Hepatocyte (in vitro differentiated cells): ENCODE measurements at regions not wholly inside any gene's neighbourhood (a gene's known extent, or its start where the extent isn't known, plus 50 kb on each side); places are given as distances from the start of the nearest gene placed in this dataset.

ENCODE experiments used
- CTCF ChIP-seq: fragments of 200-600 bp; sonication (generic); IDR thresholded peaks from 2 replicates; pipeline ENCODE4 v1.5.1; 2016; ENCODE audit warnings: antibody characterized with exemption, mild to moderate bottlenecking; ENCODE audit not compliant: poor library complexity
- EZH2 ChIP-seq: fragments of 200-600 bp; sonication (generic); IDR thresholded peaks from 2 replicates; pipeline ENCODE4 v1.6.1; 2016; ENCODE audit warnings: antibody characterized with exemption, mild to moderate bottlenecking, borderline replicate concordance
- EZH2phosphoT487 ChIP-seq: fragments of 200-600 bp; sonication (generic); IDR thresholded peaks from one replicate; pipeline ENCODE4 v1.6.1; 2018; ENCODE audit warnings: antibody characterized with exemption, mild to moderate bottlenecking, low read depth, moderate library complexity; ENCODE audit not compliant: unreplicated experiment, severe bottlenecking

- TF ChIP-seq EZH2 (no peak), CTCF (no peak), EZH2phosphoT487 (no peak)
These were observed 533.1 kb upstream of the TENM3 start for GRCh38 chr4:181710143-181710542.
